ENCODE measurements at regions not wholly inside any gene's neighbourhood (a gene's known extent, or its start where the extent isn't known, plus 50 kb on each side); places are given as distances from the start of the nearest gene placed in this dataset.
"Not testable (repeated sequence)": the region's sequence is repeated elsewhere in the genome, so short reads cannot be mapped to it uniquely, and the experiment has no call there.

GRCh38 chr3:177464392-177465256, 267.3 kb upstream of the TBL1XR1 start:
- FAIRE-seq = no peak

DNA sequence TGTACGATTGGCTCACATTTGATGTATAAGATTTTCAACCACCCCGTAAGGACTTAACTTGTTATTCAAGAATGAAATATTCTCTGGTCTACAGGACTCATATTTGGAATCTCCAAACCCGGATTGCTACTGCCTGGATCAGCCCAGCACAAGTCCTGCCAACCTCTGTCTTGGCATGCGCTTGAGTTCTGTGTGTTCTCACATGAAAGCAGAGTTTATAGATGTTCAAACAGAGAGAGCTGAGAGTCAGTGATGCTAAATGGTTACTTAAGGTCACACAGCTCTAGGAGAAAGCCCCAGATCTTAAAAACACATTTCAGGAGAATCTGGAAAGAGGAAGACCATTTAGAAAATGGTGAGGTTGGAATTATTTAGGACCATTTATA, 268.0 kb upstream of the TBL1XR1 start:
- no peak for FAIRE-seq

DNA sequence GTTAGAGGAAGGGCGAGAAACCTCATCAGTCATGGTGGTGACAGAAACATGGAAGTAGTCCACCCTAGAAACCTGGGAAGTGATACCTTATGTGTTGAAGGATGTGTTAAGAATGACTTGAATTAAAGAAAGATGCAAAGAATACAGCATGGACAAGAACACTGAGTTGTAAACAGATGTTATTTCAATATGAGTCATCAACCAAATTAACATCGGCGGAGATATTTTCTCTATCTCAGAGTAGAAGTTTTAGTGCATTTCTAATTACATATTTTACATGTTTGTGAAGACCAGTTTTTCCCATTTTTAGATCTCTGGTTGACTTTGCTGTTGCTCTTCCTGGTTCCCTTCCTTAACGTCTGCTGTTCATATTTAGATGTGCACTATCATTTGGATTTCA, 268.8 kb upstream of the TBL1XR1 start:
- FAIRE-seq = no peak

DNA sequence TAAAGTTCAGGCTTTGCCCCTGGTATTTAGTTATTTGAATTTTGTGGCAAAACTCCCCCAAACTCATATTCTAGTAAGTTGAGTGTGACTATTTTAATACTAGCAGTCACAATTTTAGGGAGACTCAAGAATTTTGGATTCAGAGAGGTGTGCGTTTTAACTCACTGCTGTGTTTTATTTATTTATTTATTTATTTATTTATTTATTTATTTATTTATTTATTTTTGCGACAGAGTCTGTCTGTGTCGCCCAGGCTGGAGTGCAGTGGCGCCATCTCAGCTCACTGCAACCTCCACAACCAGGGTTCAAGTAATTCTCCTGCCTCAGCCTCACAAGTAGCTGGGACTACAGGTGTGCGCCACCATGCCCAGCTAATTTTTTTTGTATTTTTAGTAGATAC, 269.3 kb upstream of the TBL1XR1 start:
- FAIRE-seq = not testable (repeated sequence)

GRCh38 chr3:177467247-177467985, 270.1 kb upstream of the TBL1XR1 start:
- FAIRE-seq = no peak

GRCh38 chr3:177468331-177468730, 271.0 kb upstream of the TBL1XR1 start:
- no peak for FAIRE-seq

- FAIRE-seq = no peak
Observed at GRCh38 chr3:177468816-177469215, 271.5 kb upstream of the TBL1XR1 start.

- no peak for FAIRE-seq
Observed at GRCh38 chr3:177469216-177469615, 271.9 kb upstream of the TBL1XR1 start.

DNA sequence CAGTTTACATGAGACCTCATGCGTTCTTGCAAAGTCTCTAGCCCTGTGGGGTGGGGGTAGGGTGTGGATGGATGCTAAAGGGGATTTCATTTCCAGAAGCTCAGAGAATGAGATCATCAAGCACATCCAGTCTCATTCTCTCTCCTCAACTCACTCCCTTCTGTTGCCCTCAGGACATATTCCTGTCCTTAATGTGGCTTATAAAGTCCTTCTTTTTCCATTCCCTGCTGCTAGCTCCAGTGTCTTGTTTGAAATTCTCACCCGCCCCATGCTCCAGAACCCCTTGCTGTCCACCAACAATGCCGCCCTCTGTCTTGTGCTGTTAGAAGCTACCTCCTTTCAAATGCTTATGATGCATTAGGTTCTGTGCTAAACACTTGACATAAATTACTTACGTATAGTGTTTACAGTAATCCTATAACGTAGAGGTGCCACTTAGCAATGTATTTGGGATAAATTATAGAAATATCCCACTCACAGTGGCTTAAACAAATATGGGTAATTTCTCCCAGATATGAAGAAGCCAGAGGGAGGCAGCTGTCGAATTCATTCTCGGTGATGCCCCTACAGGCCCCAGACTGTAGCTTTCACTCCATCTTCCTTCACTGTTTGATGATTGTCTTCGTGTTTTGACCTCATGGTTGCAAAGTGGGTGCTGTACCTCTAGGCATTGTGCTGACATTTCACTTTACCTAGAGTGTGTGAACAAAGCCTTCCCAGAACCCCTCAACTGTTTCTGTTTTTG, 273.1 kb upstream of the TBL1XR1 start:
- FAIRE-seq = no peak

GRCh38 chr3:177471733-177472480, 274.6 kb upstream of the TBL1XR1 start:
- no peak for FAIRE-seq

DNA sequence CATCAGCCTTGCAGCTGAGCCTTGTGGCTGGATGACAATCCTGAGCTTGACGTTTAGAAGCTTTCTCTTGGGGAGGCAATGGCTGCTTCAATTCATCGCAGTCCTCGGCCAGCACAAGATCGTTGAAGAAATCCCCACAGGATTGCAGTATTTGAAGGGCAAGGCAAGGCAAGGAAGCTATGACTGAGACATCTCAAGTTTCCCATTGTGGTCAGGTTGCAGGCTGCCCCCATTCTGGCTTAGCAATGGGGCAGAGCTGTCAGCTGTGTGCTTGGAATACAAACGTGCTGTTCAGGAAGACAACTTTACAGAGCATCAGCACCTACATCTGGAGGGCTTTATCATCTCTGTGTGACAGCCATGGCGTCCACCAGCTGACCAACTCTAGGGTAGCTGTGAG, 275.9 kb upstream of the TBL1XR1 start:
- FAIRE-seq = no peak

DNA sequence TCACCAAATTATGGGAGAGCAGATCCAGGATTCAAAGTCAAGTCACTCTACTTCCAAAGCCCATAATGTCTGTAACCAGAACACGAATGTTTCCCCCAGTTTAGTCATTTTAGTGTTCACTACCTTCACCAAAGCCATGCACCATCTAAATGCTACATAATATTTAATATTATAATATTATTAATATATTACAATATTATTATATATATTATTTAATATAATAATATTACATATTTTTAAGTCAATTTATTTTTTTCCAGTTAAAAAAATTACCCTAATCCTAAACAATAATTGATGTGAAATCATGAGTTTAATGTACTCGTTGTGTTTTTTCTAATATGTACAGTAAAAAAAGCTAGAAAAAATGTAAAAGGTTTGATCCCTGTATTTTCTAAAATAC, 276.6 kb upstream of the TBL1XR1 start:
- peak; percentile 48 for FAIRE-seq

DNA sequence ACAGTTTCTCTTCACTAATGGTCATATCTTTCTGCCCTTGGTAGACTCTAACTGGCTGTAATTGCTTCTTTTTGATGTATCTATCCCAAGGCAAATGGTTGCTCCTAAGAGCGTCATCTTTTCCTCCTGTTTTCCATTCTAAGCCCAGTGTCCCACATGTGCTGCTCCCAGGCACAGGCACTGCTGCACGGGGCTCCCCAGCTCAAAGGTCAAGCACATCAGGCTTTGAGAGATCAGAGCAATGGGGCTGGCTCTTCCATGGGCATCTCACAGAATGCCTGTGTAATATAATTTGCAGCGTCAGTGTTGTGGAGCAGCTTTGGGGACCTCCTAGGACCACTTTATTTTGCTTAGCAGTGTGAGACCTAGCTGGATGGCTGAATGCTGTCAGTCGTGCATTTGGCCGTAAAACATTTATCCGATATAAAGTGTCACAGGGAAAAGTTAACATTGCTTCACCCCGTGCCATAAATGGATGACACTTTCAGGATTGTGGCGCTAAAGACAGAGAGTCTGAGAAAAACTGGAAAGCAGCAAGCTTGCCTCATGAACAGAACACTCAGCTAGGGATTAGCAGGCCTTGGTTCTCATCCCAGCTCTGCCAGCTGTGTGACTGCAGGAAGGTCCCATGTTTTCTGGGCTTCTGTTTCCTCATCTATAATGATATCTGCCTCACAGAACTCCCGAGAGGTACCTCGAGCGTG, 277.5 kb upstream of the TBL1XR1 start:
- no peak for FAIRE-seq

DNA sequence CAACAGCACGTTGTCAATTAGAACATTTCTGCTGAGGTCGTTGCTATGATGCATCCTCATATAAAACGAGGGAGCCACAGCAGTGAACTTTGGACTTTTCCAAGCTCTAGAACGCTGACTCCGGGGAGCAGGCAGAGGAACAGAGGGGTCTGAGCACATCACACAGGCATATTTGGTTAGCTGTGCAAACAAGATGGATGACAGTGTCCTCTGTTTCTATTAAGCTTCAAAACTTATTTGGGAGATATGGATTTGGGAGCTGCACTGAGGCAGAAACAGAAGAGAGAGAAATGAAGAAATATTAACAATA, 278.0 kb upstream of the TBL1XR1 start:
- no peak for FAIRE-seq

- FAIRE-seq = no peak
Observed at GRCh38 chr3:177476495-177476894, 279.2 kb upstream of the TBL1XR1 start.

DNA sequence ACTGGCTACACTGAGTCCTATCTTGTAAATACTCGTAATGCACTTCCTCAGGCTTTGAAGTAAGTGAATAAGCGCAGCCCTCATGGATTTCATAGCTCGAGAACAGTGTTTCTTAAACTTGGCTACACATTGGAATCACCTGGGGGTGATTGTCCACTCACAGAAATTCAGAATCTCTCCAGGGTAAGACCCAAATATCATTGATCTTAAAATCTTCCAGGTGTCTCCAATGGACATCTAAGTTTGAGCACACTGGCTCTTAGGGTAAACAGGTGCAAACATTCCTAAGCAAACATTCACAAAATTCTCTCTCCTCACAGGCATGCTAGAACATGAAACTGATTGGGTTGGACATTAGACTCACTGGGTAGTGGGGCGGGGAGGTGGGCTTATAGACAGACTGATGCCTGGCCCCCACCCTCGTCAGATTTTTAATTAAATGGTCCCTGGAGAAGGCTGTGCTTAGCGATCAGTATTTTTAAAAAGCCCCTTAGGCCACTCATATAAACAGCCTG, 279.7 kb upstream of the TBL1XR1 start:
- FAIRE-seq = no peak

DNA sequence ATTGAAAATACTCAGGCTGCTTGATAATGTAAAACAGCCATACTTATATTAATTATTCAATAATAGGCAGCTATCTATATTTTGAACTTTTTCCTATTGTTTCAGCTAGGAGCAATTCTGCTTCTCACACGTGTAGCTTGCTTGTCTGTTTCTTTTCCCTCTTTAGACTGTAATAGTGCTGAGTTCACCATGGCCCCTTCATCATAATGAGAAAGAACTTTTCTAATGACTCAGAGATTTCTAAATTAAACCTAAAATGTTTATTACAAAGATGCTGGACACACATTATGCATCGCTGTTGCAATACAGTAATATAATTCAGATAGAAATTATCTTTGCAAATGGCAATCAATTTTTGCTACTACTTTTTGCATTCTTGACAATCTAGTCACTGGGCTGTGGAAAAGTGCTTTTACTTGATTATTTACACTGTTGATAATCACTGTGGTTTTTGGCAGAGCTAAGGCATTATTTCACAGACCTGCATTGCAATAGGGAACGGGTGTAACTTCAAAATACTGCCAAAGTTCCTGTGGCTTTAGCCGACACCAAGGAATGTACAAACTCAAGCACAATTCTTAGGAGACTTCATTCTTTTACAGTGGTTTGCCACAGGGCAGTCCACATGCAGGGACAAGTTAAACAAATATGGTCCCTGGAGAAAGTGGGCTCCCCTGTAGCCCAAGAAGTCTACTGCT, 281.0 kb upstream of the TBL1XR1 start:
- FAIRE-seq = no peak

- no peak for FAIRE-seq
Observed at GRCh38 chr3:177479630-177480029, 282.3 kb upstream of the TBL1XR1 start.

DNA sequence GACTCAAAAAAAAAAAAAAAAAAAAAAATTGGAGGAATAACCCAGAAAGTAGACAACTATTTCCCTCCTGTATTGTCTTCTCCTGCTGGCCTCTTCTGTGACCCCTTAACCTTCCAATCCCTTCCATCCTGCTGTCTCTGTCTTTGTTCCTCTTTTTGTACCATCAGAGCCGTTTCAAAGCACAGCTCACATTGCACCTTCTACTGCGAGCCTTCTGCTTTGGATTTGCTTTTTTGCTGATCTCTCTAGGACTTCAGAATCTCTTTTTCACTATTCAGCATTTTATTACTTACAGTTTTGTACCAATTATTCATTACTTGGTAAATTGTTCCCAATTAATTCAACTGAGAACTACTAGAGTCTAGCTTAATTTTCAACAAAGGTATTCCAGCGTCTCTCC, 284.0 kb upstream of the TBL1XR1 start:
- no peak for FAIRE-seq

- FAIRE-seq = no peak
Observed at GRCh38 chr3:177482048-177482691, 284.9 kb upstream of the TBL1XR1 start.

Data from A204.1 (cell line).